Hindlimb muscle (tissue), 1 donor: ENCODE measurements at regions not wholly inside any gene's neighbourhood (a gene's known extent, or its start where the extent isn't known, plus 50 kb on each side); places are given as distances from the start of the nearest gene placed in this dataset.
"Not testable (repeated sequence)": the region's sequence is repeated elsewhere in the genome, so short reads cannot be mapped to it uniquely, and the experiment has no call there.

Experiments
- DNase-seq: peaks from one replicate; pipeline ENCODE4 v3.0.0-alpha.2; 2013

- DNase-seq, result peak; percentile 4
Measured at GRCh38 chr1:213474054-213474453, 423.0 kb downstream of the RPS6KC1 start.

- no peak for DNase-seq
Measured at GRCh38 chr1:213481395-213481794, 430.4 kb downstream of the RPS6KC1 start.

GRCh38 chr1:213484333-213484732 is 433.3 kb downstream of the RPS6KC1 start:
- no peak for DNase-seq

GRCh38 chr1:213484758-213485157 is 433.7 kb downstream of the RPS6KC1 start:
- no peak for DNase-seq

GRCh38 chr1:213486488-213486887 is 435.4 kb downstream of the RPS6KC1 start:
- DNase-seq, result no peak

- no peak for DNase-seq
Measured at GRCh38 chr1:213491468-213491867, 440.4 kb downstream of the RPS6KC1 start.

- DNase-seq, result no peak
Measured at GRCh38 chr1:213492161-213493041, 441.4 kb downstream of the RPS6KC1 start.

- DNase-seq, result no peak
Measured at GRCh38 chr1:213499444-213499843, 448.4 kb downstream of the RPS6KC1 start.

- no peak for DNase-seq
Measured at GRCh38 chr1:213507472-213508223, 456.6 kb downstream of the RPS6KC1 start.

- DNase-seq, result no peak
Measured at GRCh38 chr1:213511173-213511572, 460.1 kb downstream of the RPS6KC1 start.

GRCh38 chr1:213512316-213512715 is 461.3 kb downstream of the RPS6KC1 start:
- no peak for DNase-seq

GRCh38 chr1:213513006-213513405 is 462.0 kb downstream of the RPS6KC1 start:
- no peak for DNase-seq

- not testable (repeated sequence) for DNase-seq
Measured at GRCh38 chr1:213514408-213515179, 463.6 kb downstream of the RPS6KC1 start.

GRCh38 chr1:213519098-213519497 is 468.1 kb downstream of the RPS6KC1 start:
- DNase-seq, result no peak

GRCh38 chr1:213521206-213521605 is 466.6 kb upstream of the PROX1 start:
- DNase-seq, result no peak

GRCh38 chr1:213523781-213524398 is 463.9 kb upstream of the PROX1 start:
- DNase-seq, result no peak

GRCh38 chr1:213526306-213526705 is 461.5 kb upstream of the PROX1 start:
- DNase-seq, result no peak

- DNase-seq, result no peak
Measured at GRCh38 chr1:213530611-213531320, 457.0 kb upstream of the PROX1 start.

- no peak for DNase-seq
Measured at GRCh38 chr1:213531369-213532310, 456.1 kb upstream of the PROX1 start.

- DNase-seq, result no peak
Measured at GRCh38 chr1:213533125-213533524, 454.6 kb upstream of the PROX1 start.

- no peak for DNase-seq
Measured at GRCh38 chr1:213535679-213536078, 452.1 kb upstream of the PROX1 start.
